Natural killer cell treated with Interleukin-12 subunit alpha and Interleukin-12 subunit beta and Interleukin-15 and Interleukin-18, amount 100 ng/mL, for 72 hours (primary cell): ENCODE measurements at regions not wholly inside any gene's neighbourhood (a gene's known extent, or its start where the extent isn't known, plus 50 kb on each side); places are given as distances from the start of the nearest gene placed in this dataset.

ENCODE experiments used
- ATAC-seq, 2 donors: fragments of 150-1000 bp; cut with Tn5 transposase in 1 of 2; sonication (Bioruptor Pico), chemical (Tn5 transposase) in 1 of 2; 2 replicates each; pipeline ENCODE4 v1.10.0; 2021
- DNase-seq: peaks from one replicate; pipeline ENCODE4 v3.0.0; 2022; ENCODE audit warnings: low spot score
- H3K27ac Mint-ChIP-seq, 2 donors: 1 replicate in 1 of 2; 2 replicates in 1 of 2; pipeline ENCODE4 v1.8.0; 2022; ENCODE audit warnings: mixed read lengths in 2 of 2, mild to moderate bottlenecking in 1 of 2, moderate library complexity in 1 of 2
- H3K27me3 Mint-ChIP-seq, 2 donors: 1 replicate in 1 of 2; 2 replicates in 1 of 2; pipeline ENCODE4 v1.8.0; 2022; ENCODE audit warnings: mixed read lengths in 2 of 2
- H3K36me3 Mint-ChIP-seq: one replicate; pipeline ENCODE4 v1.8.0; 2022; ENCODE audit warnings: mixed read lengths
- H3K4me1 Mint-ChIP-seq, 2 donors: 1 replicate in 1 of 2; 2 replicates in 1 of 2; pipeline ENCODE4 v1.8.0; 2022; ENCODE audit warnings: low read depth in 2 of 2, mixed read lengths in 2 of 2, mild to moderate bottlenecking in 1 of 2
- H3K4me3 Mint-ChIP-seq: one replicate; pipeline ENCODE4 v1.8.0; 2022; ENCODE audit warnings: mixed read lengths
- H3K9me3 Mint-ChIP-seq: 2 replicates; pipeline ENCODE4 v1.8.0; 2022; ENCODE audit warnings: mixed read lengths

DNA sequence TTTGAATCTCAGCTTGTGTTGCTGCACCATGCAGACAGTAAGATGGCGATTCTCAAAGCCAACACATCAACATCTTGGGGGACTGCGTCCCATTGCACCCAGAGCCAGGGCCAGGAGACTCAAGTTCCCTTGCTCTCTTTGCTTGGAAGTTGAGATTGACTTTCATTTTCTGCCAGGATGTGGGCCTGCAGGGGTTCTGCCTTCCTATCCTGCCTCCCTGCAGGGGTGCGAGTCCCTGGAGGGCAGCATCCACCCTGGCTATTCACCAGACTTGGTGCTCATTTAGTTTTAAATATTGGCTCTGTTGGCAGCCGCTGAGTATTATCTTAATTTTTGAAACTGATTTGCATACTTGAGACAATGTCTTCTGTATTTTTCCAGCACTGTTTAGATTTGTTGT, 451.5 kb downstream of the GLRX3 start:
- peaks cover 7 to 28% of the 10 kb centered on the region in 2 donors for H3K27me3 Mint-ChIP-seq
- no peak for ATAC-seq

GRCh38 chr10:130606001-130606405, 469.8 kb downstream of the GLRX3 start:
- H3K9me3 Mint-ChIP-seq = peaks cover 5% of the 10 kb centered on the region
- H3K4me1 Mint-ChIP-seq = no peaks in the 10 kb centered on the region
- ATAC-seq (no peak), DNase-seq (no peak)
- peaks cover 3 to 5% of the 10 kb centered on the region in 2 donors for H3K27me3 Mint-ChIP-seq
- H3K36me3 Mint-ChIP-seq = no peaks in the 10 kb centered on the region
- H3K4me3 Mint-ChIP-seq = no peak overlapping the region
- H3K27ac Mint-ChIP-seq = no peak overlapping the region

More for the DNA sequence above, 451.5 kb downstream of the GLRX3 start:
- Mint-ChIP-seq H3K9me3 (peaks cover 3% of the 10 kb centered on the region), H3K4me3 (no peak overlapping the region), H3K27ac (no peak overlapping the region), H3K4me1 (no peaks in the 10 kb centered on the region), H3K36me3 (no peaks in the 10 kb centered on the region)
- DNase-seq = no peak

DNA sequence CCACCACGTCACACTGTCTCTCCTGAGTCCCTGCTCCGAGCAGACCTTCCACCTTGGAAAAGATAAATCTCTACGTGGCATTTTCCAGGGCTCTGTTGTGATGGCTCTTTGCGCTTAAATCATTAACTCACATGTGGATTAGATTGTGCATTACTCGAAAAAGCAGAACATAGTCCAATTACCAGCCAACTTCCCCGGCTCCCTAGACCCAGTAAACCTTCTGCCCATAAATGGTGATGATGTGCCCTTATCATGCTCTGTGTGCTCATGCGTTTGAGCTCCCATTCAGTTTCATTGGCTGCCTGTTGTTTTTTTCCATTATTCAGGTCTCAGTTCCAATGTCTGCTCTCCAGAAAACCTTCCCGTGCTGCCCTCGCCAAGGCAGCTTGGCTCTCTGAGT, 471.2 kb downstream of the GLRX3 start:
- DNase-seq (no peak), ATAC-seq (no peak)
- Mint-ChIP-seq H3K27ac (no peak overlapping the region), H3K9me3 (no peaks in the 10 kb centered on the region), H3K36me3 (no peaks in the 10 kb centered on the region), H3K4me1 (no peaks in the 10 kb centered on the region), H3K27me3 (peaks cover 0 to 3% of the 10 kb centered on the region in 2 donors), H3K4me3 (no peak overlapping the region)

DNA sequence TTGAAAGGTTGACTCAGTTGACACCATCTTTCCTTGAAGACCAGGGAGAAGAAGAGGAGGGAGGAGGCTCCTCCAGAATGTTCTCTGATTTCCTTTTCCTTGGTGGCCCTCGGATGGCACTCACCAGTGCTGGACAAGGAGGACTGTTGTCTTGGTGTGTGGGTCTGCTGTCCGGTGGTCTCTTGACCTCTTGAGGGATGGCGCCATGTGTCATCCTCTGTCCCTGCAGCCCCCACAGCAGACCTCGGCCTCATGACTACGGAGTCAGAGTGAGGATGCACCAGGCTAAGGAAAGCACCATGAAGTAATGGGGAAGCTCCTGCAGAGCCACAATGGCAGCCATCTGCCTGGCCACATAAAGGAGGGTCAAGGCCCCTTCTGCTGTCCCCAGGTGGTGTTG, 475.0 kb downstream of the GLRX3 start:
- no peaks in the 10 kb centered on the region for H3K36me3 Mint-ChIP-seq
- peaks cover 3% of the 10 kb centered on the region for H3K9me3 Mint-ChIP-seq
- H3K4me1 Mint-ChIP-seq = no peaks in the 10 kb centered on the region
- no peak overlapping the region for H3K4me3 Mint-ChIP-seq
- DNase-seq (no peak), ATAC-seq (no peak)
- H3K27me3 Mint-ChIP-seq = peaks cover 0 to 2% of the 10 kb centered on the region in 2 donors
- no peak overlapping the region for H3K27ac Mint-ChIP-seq

GRCh38 chr10:130615457-130615856, 479.3 kb downstream of the GLRX3 start:
- Mint-ChIP-seq H3K9me3 (peaks cover 3% of the 10 kb centered on the region), H3K36me3 (no peaks in the 10 kb centered on the region), H3K27ac (no peak overlapping the region), H3K4me3 (no peak overlapping the region), H3K4me1 (no peaks in the 10 kb centered on the region), H3K27me3 (peaks cover 12 to 19% of the 10 kb centered on the region in 2 donors)
- DNase-seq (no peak), ATAC-seq (no peak)

DNA sequence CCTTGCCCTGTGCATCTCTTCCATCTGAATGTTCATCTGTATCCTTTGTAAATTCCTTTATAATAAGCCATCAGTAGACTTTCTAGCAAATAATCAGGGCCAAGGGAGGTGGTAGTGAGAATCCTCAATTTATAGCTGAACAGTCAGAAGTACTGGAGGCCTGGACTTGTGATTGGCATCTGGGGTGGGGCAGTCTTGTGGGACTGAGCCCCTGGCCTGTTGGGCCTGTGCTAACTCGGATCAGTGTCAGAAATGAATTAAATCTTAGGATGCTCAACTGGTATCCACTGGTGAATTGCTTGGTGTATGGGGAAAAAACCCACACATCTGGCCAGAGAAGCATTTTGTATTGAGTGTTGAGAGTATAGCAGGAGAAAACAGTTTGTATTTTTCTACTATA, 481.8 kb downstream of the GLRX3 start:
- Mint-ChIP-seq H3K27me3 (peaks cover 17 to 30% of the 10 kb centered on the region in 2 donors), H3K9me3 (no peaks in the 10 kb centered on the region), H3K36me3 (no peaks in the 10 kb centered on the region), H3K4me3 (no peak overlapping the region), H3K27ac (no peak overlapping the region), H3K4me1 (no peaks in the 10 kb centered on the region)
- ATAC-seq (no peak), DNase-seq (no peak)

GRCh38 chr10:130618647-130619046, 482.5 kb downstream of the GLRX3 start:
- H3K36me3 Mint-ChIP-seq = no peaks in the 10 kb centered on the region
- no peak for DNase-seq
- no peak overlapping the region for H3K27ac Mint-ChIP-seq
- H3K9me3 Mint-ChIP-seq = no peaks in the 10 kb centered on the region
- H3K4me1 Mint-ChIP-seq = no peaks in the 10 kb centered on the region
- peaks cover 17 to 30% of the 10 kb centered on the region in 2 donors for H3K27me3 Mint-ChIP-seq
- ATAC-seq = no peak
- H3K4me3 Mint-ChIP-seq = no peak overlapping the region

DNA sequence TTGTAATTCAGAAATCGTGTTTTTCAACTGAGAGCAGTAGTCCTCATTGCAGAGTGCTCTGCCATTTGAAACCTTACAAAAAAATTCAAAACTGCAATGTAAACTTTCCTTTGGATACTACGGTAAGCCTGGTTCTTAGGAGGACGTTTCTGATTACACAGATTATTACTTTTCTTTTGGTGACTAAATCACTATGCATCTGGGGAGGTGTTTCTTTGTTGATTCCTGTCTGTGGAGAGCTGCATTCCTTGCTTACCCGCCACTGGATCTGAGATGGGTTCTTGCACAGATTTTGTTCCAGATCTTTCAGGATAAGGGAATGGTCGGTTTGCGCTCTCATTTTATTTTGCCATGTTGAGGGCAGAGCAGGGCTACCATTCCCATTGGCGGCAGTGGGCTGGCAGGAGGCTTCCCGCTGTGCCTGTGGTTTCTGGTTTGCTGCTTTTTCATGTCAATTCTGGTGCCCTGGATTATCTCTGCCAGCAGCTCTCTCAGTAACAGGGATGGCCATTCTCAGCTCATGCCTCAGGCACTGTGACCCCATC, 485.1 kb downstream of the GLRX3 start:
- ATAC-seq = no peak
- Mint-ChIP-seq H3K27ac (no peak overlapping the region), H3K4me1 (no peaks in the 10 kb centered on the region), H3K36me3 (no peaks in the 10 kb centered on the region), H3K9me3 (no peaks in the 10 kb centered on the region), H3K27me3 (peaks cover 19 to 46% of the 10 kb centered on the region in 2 donors), H3K4me3 (no peak overlapping the region)
- DNase-seq = no peak

DNA sequence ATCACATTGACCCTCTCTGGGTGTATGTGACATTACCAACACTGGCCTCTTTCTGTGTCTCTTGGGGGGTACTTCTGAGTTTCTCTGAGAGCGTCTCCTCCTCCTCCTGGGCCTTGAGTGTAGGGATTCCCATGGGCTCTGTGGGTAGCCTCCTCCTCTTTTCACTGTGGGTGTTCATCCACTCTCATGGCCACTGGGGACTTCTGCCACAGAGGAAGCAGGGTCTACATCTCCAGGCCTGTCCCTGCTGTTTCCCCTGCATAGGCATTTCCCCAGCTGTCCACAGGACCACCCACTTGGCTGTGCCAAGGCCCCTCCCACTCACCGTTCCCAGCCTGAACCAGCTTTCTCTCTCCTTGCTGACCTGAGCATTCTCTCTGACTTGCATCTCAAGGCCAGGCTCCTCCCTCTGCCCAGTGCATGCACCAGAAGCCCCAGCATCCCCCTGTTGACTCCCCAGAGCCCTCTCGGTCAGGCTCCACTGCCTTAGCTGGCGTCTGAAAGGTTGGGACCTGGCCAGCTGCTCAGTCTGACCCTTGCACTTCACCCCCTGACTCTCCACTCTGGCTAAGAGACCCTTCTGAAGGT, 487.6 kb downstream of the GLRX3 start:
- H3K27me3 Mint-ChIP-seq = peaks cover 16 to 48% of the 10 kb centered on the region in 2 donors
- no peaks in the 10 kb centered on the region for H3K4me1 Mint-ChIP-seq
- no peak overlapping the region for H3K27ac Mint-ChIP-seq
- H3K4me3 Mint-ChIP-seq = no peak overlapping the region
- ATAC-seq (no peak), DNase-seq (no peak)
- no peaks in the 10 kb centered on the region for H3K9me3 Mint-ChIP-seq
- H3K36me3 Mint-ChIP-seq = no peaks in the 10 kb centered on the region

DNA sequence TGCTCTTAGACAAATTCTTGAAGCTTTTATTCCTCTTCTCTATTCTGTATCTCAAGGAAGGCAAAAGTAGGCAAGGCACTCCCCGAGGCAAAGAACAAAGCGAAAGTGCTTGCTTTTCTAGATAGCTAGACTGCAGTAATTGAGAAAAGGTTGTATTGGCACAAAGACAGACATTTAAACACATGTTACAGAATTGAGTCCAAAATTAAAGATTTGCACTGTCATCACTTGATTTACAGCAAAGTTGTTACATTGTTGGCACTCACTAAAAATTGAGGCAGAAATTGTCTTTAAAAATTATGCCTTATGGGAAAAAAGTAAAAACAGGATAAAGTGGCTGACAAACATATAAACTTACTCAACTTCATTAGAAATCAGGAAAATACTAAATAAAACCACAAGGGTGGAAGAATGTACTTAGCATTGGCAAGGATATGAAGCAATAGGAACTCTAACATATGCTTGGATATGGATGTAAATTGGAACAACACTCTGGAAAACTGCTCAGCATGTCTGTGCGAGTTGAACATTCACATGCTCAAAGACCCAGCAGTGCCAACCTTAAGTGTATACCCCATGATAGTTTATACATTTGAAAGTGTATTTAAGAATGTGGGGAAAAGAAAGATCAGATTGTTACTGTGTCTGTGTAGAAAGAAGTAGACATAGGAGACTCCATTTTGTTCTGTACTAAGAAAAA, 491.3 kb downstream of the GLRX3 start:
- Mint-ChIP-seq H3K4me3 (no peak overlapping the region), H3K4me1 (peaks cover 3 to 5% of the 10 kb centered on the region in 2 donors), H3K36me3 (no peaks in the 10 kb centered on the region), H3K27ac (no peak overlapping the region), H3K9me3 (no peaks in the 10 kb centered on the region), H3K27me3 (peaks cover 12 to 33% of the 10 kb centered on the region in 2 donors)
- ATAC-seq (no peak), DNase-seq (no peak)

GRCh38 chr10:130630135-130630534, 493.9 kb downstream of the GLRX3 start:
- H3K27ac Mint-ChIP-seq = no peak overlapping the region
- ATAC-seq (no peak), DNase-seq (no peak)
- peaks cover 3 to 5% of the 10 kb centered on the region in 2 donors for H3K4me1 Mint-ChIP-seq
- H3K36me3 Mint-ChIP-seq = no peaks in the 10 kb centered on the region
- H3K9me3 Mint-ChIP-seq = no peaks in the 10 kb centered on the region
- no peak overlapping the region for H3K4me3 Mint-ChIP-seq
- peaks cover 16 to 36% of the 10 kb centered on the region in 2 donors for H3K27me3 Mint-ChIP-seq

GRCh38 chr10:130631142-130632096, 495.2 kb downstream of the GLRX3 start:
- DNase-seq (no peak), ATAC-seq (no peak)
- no peaks in the 10 kb centered on the region for H3K9me3 Mint-ChIP-seq
- peaks cover 3 to 5% of the 10 kb centered on the region in 2 donors for H3K4me1 Mint-ChIP-seq
- H3K27me3 Mint-ChIP-seq = peaks cover 20 to 40% of the 10 kb centered on the region in 2 donors
- no peaks in the 10 kb centered on the region for H3K36me3 Mint-ChIP-seq
- H3K4me3 Mint-ChIP-seq = no peak overlapping the region
- no peak overlapping the region for H3K27ac Mint-ChIP-seq

GRCh38 chr10:130634816-130635215, 498.6 kb downstream of the GLRX3 start:
- Mint-ChIP-seq H3K27ac (no peak overlapping the region), H3K9me3 (peaks cover 7% of the 10 kb centered on the region), H3K27me3 (peaks cover 29 to 46% of the 10 kb centered on the region in 2 donors), H3K4me1 (peaks cover 3 to 5% of the 10 kb centered on the region in 2 donors), H3K4me3 (no peak overlapping the region), H3K36me3 (no peaks in the 10 kb centered on the region)
- no peak for ATAC-seq
- no peak for DNase-seq
